ENCODE measurements at regions not wholly inside any gene's neighbourhood (a gene's known extent, or its start where the extent isn't known, plus 50 kb on each side); places are given as distances from the start of the nearest gene placed in this dataset.
A peak's percentile ranks its signal among the peaks of the same experiment; 100 is the strongest.

DNA sequence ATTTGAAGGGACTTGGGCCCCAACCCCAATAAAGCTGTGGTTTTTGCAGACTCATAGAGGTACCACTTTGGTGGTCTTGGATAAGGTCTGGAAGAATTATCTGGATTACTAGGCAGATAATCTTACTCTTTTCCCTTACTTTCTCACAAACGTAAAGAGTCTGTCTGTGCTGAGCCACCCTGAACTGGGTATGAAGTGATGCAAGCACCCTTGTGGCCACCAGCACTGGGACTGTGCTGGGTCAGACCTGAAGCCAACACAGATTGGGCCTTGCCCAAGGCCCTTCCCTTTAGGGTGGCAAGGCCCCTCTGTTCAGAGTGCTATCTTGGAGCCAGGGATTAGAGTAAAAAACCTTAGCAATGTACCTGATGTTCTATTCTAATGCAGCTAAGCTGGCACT, 827.0 kb upstream of the RAB6C start:
- intact Hi-C loops (cut with DNase I), result no loop called here
- H3K36me3 ChIP-seq, result no peaks in the 10 kb centered on the region
- ATAC-seq (no peak), DNase-seq (no peak)
- H3K27ac ChIP-seq, result no peak overlapping the region
- peaks cover 0 to 7% (median 0%) of the 10 kb centered on the region in 4 donors for H3K9me3 ChIP-seq
- TF ChIP-seq CTCF (IDR thresholded peaks at IDR 0.05) (no peak), POLR2A (IDR thresholded peaks at IDR 0.05) (no peak)
- no peaks in the 10 kb centered on the region for H3K4me1 ChIP-seq
- no peak overlapping the region for H3K4me3 ChIP-seq
- WGBS (ENCODE audit: insufficient coverage, low coverage, low lambda C conversion rate, missing lambda C conversion rate), result no CpG with 5 or more reads among the region's 1 CpG
- no peaks in the 10 kb centered on the region for H3K27me3 ChIP-seq

- TF ChIP-seq POLR2A (IDR thresholded peaks at IDR 0.05) (no peak), CTCF (IDR thresholded peaks at IDR 0.05) (no peak)
- H3K9me3 ChIP-seq, result no peaks in the 10 kb centered on the region
- H3K27me3 ChIP-seq, result no peaks in the 10 kb centered on the region
- H3K36me3 ChIP-seq, result no peaks in the 10 kb centered on the region
- 38% methylated on average over 1 of the region's 4 CpGs for WGBS (ENCODE audit: insufficient coverage, low coverage, low lambda C conversion rate, missing lambda C conversion rate)
- intact Hi-C loops (cut with DNase I), result no loop called here
- no peaks in the 10 kb centered on the region for H3K4me1 ChIP-seq
- H3K4me3 ChIP-seq, result no peak overlapping the region
- H3K27ac ChIP-seq, result no peak overlapping the region
- peak in 2 of 4 donors; percentile 38 to 53 for ATAC-seq
- no peak for DNase-seq
Observed at GRCh38 chr2:129160879-129161278, 818.6 kb upstream of the RAB6C start.

DNA sequence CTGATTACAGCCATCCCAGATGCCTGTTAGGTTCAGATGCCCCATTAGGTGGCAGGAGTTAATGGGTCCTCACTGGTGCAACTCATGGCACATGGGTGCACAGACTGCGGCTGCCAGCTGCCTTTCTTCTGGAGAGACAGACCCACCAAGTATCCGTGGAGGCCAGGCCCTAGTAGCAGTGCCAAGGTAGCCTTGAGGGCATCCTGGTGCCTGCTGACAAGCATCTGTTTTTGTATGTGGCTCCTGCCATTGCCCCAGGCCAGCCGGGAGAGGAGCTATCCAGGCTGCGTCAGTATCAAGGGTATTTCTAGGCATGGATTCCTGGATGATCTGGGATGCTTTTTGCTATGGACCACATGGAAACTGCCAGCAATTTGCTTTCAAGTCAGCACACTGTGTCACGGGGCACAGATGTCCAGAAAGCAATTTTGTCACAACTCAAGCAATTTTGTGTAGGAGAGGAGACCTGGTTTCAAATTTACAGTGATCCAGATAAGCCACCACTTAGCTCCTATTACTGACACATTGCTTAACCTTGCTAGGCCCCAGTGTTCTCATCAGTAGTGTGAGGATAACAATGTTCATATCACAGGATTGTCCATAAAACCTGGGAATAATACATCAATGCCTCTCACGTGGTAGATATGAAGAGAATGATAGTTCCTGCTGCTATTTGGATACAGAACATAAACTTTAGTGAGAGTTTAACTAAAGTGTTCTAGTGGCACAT, 815.1 kb upstream of the RAB6C start:
- H3K27me3 ChIP-seq, result no peaks in the 10 kb centered on the region
- ATAC-seq (no peak), DNase-seq (no peak)
- H3K27ac ChIP-seq, result no peak overlapping the region
- intact Hi-C loops (cut with DNase I), result no loop called here
- 43% methylated on average over 2 of the region's 6 CpGs for WGBS (ENCODE audit: insufficient coverage, low coverage, low lambda C conversion rate, missing lambda C conversion rate)
- H3K36me3 ChIP-seq, result no peaks in the 10 kb centered on the region
- no peaks in the 10 kb centered on the region for H3K4me1 ChIP-seq
- no peaks in the 10 kb centered on the region for H3K9me3 ChIP-seq
- no peak for TF ChIP-seq CTCF (IDR thresholded peaks at IDR 0.05)
- TF ChIP-seq POLR2A (IDR thresholded peaks at IDR 0.05), result no peak
- H3K4me3 ChIP-seq, result no peak overlapping the region

DNA sequence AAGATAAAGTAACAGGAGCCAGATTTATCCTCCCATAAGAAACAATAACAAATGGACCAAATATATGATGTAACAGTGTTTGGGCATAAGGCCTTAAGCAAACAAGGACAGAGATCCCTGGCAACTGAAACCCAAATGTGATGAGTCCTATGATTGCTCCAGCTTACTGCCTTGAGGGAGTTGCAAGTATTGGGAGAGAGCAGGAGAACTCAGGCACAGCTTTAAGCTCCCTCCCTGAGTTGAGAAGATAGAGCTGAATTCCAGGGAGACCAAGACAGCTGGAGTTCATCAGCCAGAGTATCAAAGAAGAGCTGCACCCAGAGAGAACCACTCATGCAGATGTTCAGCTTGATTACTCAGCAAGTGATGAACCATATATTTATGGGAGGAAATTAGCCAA, 814.5 kb upstream of the RAB6C start:
- Histone ChIP-seq H3K27me3 (no peaks in the 10 kb centered on the region), H3K4me3 (no peak overlapping the region), H3K27ac (no peak overlapping the region), H3K36me3 (no peaks in the 10 kb centered on the region), H3K4me1 (no peaks in the 10 kb centered on the region), H3K9me3 (no peaks in the 10 kb centered on the region)
- DNase-seq, result no peak
- TF ChIP-seq POLR2A (IDR thresholded peaks at IDR 0.05) (no peak), CTCF (IDR thresholded peaks at IDR 0.05) (no peak)
- no peak for ATAC-seq
- intact Hi-C loops (cut with DNase I), result no loop called here

DNA sequence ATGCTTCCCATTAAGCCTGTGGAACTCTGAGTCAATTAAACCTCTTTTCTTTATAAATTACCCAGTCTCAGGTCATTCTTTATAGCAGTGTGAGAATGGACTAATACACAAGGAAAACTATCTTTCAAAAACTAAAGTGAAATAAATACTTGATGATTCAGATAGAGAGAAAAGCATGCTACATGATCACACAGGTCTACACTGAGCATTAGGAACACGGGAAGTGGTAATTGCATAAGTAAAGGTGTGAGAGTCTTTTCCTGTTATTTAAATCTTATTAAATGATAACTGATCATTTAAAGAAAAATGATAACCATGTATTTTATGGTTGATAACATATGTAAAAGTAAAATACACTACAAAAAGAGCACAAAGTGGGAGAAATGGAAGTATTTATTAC, 812.0 kb upstream of the RAB6C start:
- TF ChIP-seq CTCF (IDR thresholded peaks at IDR 0.05), result no peak
- TF ChIP-seq POLR2A (IDR thresholded peaks at IDR 0.05), result no peak
- Histone ChIP-seq H3K4me1 (no peaks in the 10 kb centered on the region), H3K27me3 (no peaks in the 10 kb centered on the region), H3K36me3 (no peaks in the 10 kb centered on the region), H3K4me3 (no peak overlapping the region), H3K27ac (no peak overlapping the region), H3K9me3 (no peaks in the 10 kb centered on the region)
- ATAC-seq (no peak), DNase-seq (no peak)
- intact Hi-C loops (cut with DNase I), result no loop called here
- 36% methylated on average over 1 of the region's 1 CpG for WGBS (ENCODE audit: insufficient coverage, low coverage, low lambda C conversion rate, missing lambda C conversion rate)

All from right lobe of liver (tissue), 6 donors.